Chondrocyte (in vitro differentiated cells): ENCODE measurements at regions not wholly inside any gene's neighbourhood (a gene's known extent, or its start where the extent isn't known, plus 50 kb on each side); places are given as distances from the start of the nearest gene placed in this dataset.
A peak's percentile ranks its signal among the peaks of the same experiment; 100 is the strongest.

Experiments
- DNase-seq: peaks from one replicate; pipeline ENCODE4 v3.0.0; 2021; ENCODE audit warnings: mixed read lengths, low spot score
- H3K27ac Mint-ChIP-seq: one replicate; pipeline ENCODE4 v1.8.0; 2021; ENCODE audit warnings: mild to moderate bottlenecking, moderate library complexity, mixed read lengths; ENCODE audit not compliant: unreplicated experiment
- H3K27me3 Mint-ChIP-seq: 2 replicates; pipeline ENCODE4 v1.8.0; 2021; ENCODE audit warnings: low read depth, mixed read lengths
- H3K36me3 Mint-ChIP-seq: 2 replicates; pipeline ENCODE4 v1.8.0; 2021; ENCODE audit warnings: low read depth, mixed read lengths
- H3K4me1 Mint-ChIP-seq: 2 replicates; pipeline ENCODE4 v1.8.0; 2021; ENCODE audit warnings: low read depth, mild to moderate bottlenecking, mixed read lengths
- H3K4me3 Mint-ChIP-seq: one replicate; pipeline ENCODE4 v1.8.0; 2021; ENCODE audit warnings: mild to moderate bottlenecking, moderate library complexity, mixed read lengths; ENCODE audit not compliant: unreplicated experiment
- H3K9me3 Mint-ChIP-seq: 2 replicates; pipeline ENCODE4 v1.8.0; 2021; ENCODE audit warnings: low read depth, mixed read lengths
- TF ChIP-seq, protein P1 (sequence below): fragments of 200-600 bp; sonication (generic); IDR thresholded peaks from 2 replicates; pipeline ENCODE4 v1.5.0; 2021; ENCODE audit warnings: antibody characterized with exemption, mild to moderate bottlenecking, moderate library complexity

DNA sequence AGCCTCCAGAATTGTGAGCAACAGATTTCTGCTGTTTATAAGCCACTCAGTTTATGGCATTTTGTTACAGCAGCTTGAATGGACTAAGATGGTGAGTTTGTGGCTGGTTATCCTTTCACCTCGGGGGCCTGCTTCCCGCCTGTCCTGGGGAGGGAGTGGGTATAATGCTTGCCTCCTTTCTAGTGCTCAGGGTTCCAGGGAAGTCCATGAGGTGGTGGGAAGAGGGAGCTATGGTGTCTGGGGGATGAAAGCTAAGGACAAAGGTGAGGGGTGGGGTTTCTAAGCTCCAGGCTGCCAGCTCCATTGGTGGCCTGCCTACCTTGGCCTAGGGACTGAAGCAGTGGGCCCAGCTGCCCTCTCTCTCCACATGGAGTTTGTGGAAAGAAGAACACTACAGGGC lies 50.2 kb upstream of the SDK2 start:
- Mint-ChIP-seq H3K9me3 (peaks cover 3% of the 10 kb centered on the region), H3K27ac (no peak overlapping the region), H3K4me1 (peaks cover 3% of the 10 kb centered on the region), H3K4me3 (no peak overlapping the region), H3K36me3 (no peaks in the 10 kb centered on the region), H3K27me3 (peaks cover 21% of the 10 kb centered on the region)
- TF ChIP-seq, protein P1, sequence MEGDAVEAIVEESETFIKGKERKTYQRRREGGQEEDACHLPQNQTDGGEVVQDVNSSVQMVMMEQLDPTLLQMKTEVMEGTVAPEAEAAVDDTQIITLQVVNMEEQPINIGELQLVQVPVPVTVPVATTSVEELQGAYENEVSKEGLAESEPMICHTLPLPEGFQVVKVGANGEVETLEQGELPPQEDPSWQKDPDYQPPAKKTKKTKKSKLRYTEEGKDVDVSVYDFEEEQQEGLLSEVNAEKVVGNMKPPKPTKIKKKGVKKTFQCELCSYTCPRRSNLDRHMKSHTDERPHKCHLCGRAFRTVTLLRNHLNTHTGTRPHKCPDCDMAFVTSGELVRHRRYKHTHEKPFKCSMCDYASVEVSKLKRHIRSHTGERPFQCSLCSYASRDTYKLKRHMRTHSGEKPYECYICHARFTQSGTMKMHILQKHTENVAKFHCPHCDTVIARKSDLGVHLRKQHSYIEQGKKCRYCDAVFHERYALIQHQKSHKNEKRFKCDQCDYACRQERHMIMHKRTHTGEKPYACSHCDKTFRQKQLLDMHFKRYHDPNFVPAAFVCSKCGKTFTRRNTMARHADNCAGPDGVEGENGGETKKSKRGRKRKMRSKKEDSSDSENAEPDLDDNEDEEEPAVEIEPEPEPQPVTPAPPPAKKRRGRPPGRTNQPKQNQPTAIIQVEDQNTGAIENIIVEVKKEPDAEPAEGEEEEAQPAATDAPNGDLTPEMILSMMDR: no peak
- DNase-seq: no peak

DNA sequence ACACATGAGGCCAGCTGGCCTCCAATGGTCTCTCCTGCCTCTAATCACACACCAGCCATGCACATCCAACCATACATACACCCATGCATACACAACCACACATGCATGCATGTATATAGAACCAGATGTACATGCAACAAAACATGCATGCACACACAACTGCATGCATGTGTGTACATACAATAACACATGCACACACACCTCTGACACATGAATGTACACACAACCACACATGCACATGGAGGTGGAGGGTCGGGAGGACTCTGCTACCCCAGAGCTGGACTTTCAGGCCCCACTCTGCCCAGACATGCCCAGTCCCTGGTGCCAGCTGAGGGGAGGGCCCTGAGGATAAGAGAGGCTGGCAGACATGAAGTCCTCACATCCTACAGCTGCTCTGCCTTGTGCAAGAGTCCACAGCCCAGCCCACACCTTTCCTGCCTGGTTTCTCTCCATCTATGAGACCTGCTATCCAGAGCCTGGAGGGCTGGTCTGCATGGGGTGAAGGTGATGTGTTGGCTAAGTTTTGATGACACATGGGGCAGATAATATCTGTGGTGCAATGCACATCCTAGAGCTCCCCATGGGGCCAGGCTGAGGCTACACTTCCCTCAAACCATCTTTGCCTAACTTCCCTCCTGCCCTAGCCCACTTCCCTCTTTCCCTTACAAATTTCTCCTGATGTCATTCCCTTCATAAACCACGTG lies 50.9 kb upstream of the SDK2 start:
- no peak for DNase-seq
- peaks cover 18% of the 10 kb centered on the region for H3K27me3 Mint-ChIP-seq
- TF ChIP-seq, protein P1: no peak
- no peak overlapping the region for H3K4me3 Mint-ChIP-seq
- H3K4me1 Mint-ChIP-seq: peaks cover 3% of the 10 kb centered on the region
- H3K36me3 Mint-ChIP-seq: no peaks in the 10 kb centered on the region
- peaks cover 3% of the 10 kb centered on the region for H3K9me3 Mint-ChIP-seq
- H3K27ac Mint-ChIP-seq: no peak overlapping the region

DNA sequence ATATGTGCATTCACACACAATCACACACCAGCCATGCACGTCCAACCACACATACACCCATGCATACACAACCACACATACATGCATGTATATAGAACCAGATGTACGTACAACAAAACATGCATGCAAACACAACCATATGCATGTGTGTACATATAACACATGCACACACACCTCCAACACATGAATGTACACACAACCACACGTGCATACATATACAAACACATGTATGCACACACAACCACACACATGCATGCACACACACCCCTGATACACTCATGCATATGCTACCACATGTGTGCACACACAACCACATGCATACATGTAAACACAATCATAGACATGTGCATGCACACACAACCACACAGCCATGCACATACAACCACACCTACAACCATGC lies 52.0 kb upstream of the SDK2 start:
- TF ChIP-seq, protein P1: no peak
- H3K4me3 Mint-ChIP-seq: no peak overlapping the region
- peaks cover 18% of the 10 kb centered on the region for H3K27me3 Mint-ChIP-seq
- H3K36me3 Mint-ChIP-seq: peaks cover 1% of the 10 kb centered on the region
- DNase-seq: no peak
- no peak overlapping the region for H3K27ac Mint-ChIP-seq
- peaks cover 9% of the 10 kb centered on the region for H3K9me3 Mint-ChIP-seq
- H3K4me1 Mint-ChIP-seq: peaks cover 2% of the 10 kb centered on the region

DNA sequence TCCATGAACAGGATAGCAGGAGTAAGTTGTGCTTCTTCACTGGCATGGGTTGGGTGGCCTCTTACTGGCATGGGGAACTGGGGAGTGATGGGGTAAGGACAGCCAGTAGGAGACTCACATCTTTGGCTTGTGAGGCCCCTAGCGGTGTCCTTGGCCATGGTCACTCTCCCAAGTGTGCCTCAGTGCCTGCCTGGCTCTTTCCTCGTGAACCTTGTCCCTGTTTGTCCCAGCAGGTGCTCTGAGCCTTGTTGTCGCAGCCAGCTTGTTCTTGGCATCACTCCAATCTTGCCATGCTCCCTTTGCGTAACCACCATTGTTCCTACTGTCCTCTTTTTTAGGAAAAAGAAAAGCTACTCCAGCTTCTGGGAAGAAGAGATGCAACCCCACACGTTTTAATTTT lies 53.6 kb upstream of the SDK2 start:
- Mint-ChIP-seq H3K4me1 (no peaks in the 10 kb centered on the region), H3K27me3 (peaks cover 23% of the 10 kb centered on the region), H3K4me3 (no peak overlapping the region), H3K27ac (no peak overlapping the region), H3K36me3 (peaks cover 6% of the 10 kb centered on the region), H3K9me3 (peaks cover 13% of the 10 kb centered on the region)
- DNase-seq: peak; percentile 44
- TF ChIP-seq, protein P1: peak; percentile 29

DNA sequence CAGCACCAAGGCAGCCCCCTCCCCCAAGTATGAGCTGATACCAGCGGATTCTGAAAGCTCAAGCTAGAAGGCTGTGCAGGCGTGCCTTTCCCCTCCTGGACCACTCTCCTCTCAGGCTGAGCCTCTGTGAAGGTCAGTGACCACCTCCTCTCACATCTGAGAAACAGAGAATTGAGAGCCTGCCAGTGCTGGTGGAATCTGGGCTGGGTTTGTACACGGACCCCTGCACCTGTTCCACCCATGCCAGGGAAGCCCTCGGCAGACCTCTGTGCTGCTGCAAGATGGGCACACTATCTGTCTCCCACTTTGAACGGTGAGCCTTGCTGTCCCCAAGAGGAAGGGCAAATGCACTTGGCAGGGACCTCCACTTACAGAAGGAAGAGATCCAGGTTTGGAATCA lies 54.7 kb upstream of the SDK2 start:
- H3K4me3 Mint-ChIP-seq: no peak overlapping the region
- H3K36me3 Mint-ChIP-seq: peaks cover 6% of the 10 kb centered on the region
- no peaks in the 10 kb centered on the region for H3K4me1 Mint-ChIP-seq
- no peak for DNase-seq
- H3K9me3 Mint-ChIP-seq: peaks cover 13% of the 10 kb centered on the region
- TF ChIP-seq, protein P1: no peak
- no peak overlapping the region for H3K27ac Mint-ChIP-seq
- peaks cover 19% of the 10 kb centered on the region for H3K27me3 Mint-ChIP-seq
